ENCODE measurements at regions not wholly inside any gene's neighbourhood (a gene's known extent, or its start where the extent isn't known, plus 50 kb on each side); places are given as distances from the start of the nearest gene placed in this dataset.

- peak; percentile 100 for TF ChIP-seq PAXIP1 (CRISPR knock-in tag; conservative IDR thresholded peaks at IDR 0.05)
- TF ChIP-seq CERS6 (CRISPR knock-in tag; IDR thresholded peaks at IDR 0.05), result no peak
- peak; percentile 98 for TF ChIP-seq ZNF275 (CRISPR knock-in tag; IDR thresholded peaks at IDR 0.05; ENCODE audit: borderline replicate concordance)
- TF ChIP-seq KDM6A (CRISPR knock-in tag; IDR thresholded peaks at IDR 0.05; ENCODE audit: low read depth), result peak; percentile 99
- no peak for TF ChIP-seq GLMP (CRISPR knock-in tag; IDR thresholded peaks at IDR 0.05; ENCODE audit: borderline replicate concordance)
- TF ChIP-seq ZNF652 (CRISPR knock-in tag; IDR thresholded peaks at IDR 0.05; ENCODE audit: borderline replicate concordance, low read depth), result peak; percentile 82
- TF ChIP-seq GATA4 (IDR thresholded peaks at IDR 0.05; ENCODE audit: borderline replicate concordance, low read depth), result peak; percentile 96
- no peak for TF ChIP-seq ZNF841 (CRISPR knock-in tag; IDR thresholded peaks at IDR 0.05; ENCODE audit: borderline replicate concordance)
- TF ChIP-seq ZNF331 (CRISPR knock-in tag; IDR thresholded peaks at IDR 0.05), result peak; percentile 99
- TF ChIP-seq GPN1 (CRISPR knock-in tag; IDR thresholded peaks at IDR 0.05; ENCODE audit: borderline replicate concordance), result no peak
- TF ChIP-seq PPARG (CRISPR knock-in tag; conservative IDR thresholded peaks at IDR 0.05), result peak; percentile 93
- TF ChIP-seq PITX1 (CRISPR knock-in tag; IDR thresholded peaks at IDR 0.05), result peak; percentile 98
- TF ChIP-seq ZNF670 (CRISPR knock-in tag; IDR thresholded peaks at IDR 0.05; ENCODE audit: borderline replicate concordance), result peak; percentile 98
- TF ChIP-seq ZNF761 (CRISPR knock-in tag; conservative IDR thresholded peaks at IDR 0.05), result peak; percentile 73
- TF ChIP-seq E2F2 (CRISPR knock-in tag; IDR thresholded peaks at IDR 0.05; ENCODE audit: borderline replicate concordance), result no peak
- no peak for TF ChIP-seq ZNF737 (CRISPR knock-in tag; IDR thresholded peaks at IDR 0.05; ENCODE audit: borderline replicate concordance)
- TF ChIP-seq FOSL2 (CRISPR knock-in tag; IDR thresholded peaks at IDR 0.05), result peak; percentile 93
- TF ChIP-seq DNMT3B (CRISPR knock-in tag; conservative IDR thresholded peaks at IDR 0.05), result peak; percentile 98
- TF ChIP-seq NCOR1 (IDR thresholded peaks at IDR 0.05; ENCODE audit: borderline replicate concordance, low read length), result peak; percentile 100
- peak; percentile 95 for TF ChIP-seq ELF1 (CRISPR knock-in tag; IDR thresholded peaks at IDR 0.05)
- TF ChIP-seq FOXM1 (CRISPR knock-in tag; IDR thresholded peaks at IDR 0.05), result no peak
- TF ChIP-seq XRCC5 (optimal IDR thresholded peaks at IDR 0.05; ENCODE audit: low read length), result peak; percentile 98
- TF ChIP-seq EHMT2 (IDR thresholded peaks at IDR 0.05; ENCODE audit: borderline replicate concordance, low read depth, low read length), result peak; percentile 35; the same call in 1 of the 2 replicates
Measured at GRCh38 chr20:17863577-17864292, 104.9 kb downstream of the SNX5 start (continued).

All from HepG2 (cell line).